ENCODE measurements at regions not wholly inside any gene's neighbourhood (a gene's known extent, or its start where the extent isn't known, plus 50 kb on each side); places are given as distances from the start of the nearest gene placed in this dataset.

GRCh38 chr11:13595166-13595565 lies 73.3 kb upstream of the FAR1 start:
- BruUV-seq (replicated peaks) = no TSS peak
- TF ChIP-seq EZH2phosphoT487 (IDR thresholded peaks at IDR 0.05; ENCODE audit: borderline replicate concordance, low read depth, low read length) = no peak
- TF ChIP-seq, protein P1, sequence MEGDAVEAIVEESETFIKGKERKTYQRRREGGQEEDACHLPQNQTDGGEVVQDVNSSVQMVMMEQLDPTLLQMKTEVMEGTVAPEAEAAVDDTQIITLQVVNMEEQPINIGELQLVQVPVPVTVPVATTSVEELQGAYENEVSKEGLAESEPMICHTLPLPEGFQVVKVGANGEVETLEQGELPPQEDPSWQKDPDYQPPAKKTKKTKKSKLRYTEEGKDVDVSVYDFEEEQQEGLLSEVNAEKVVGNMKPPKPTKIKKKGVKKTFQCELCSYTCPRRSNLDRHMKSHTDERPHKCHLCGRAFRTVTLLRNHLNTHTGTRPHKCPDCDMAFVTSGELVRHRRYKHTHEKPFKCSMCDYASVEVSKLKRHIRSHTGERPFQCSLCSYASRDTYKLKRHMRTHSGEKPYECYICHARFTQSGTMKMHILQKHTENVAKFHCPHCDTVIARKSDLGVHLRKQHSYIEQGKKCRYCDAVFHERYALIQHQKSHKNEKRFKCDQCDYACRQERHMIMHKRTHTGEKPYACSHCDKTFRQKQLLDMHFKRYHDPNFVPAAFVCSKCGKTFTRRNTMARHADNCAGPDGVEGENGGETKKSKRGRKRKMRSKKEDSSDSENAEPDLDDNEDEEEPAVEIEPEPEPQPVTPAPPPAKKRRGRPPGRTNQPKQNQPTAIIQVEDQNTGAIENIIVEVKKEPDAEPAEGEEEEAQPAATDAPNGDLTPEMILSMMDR (conservative IDR thresholded peaks at IDR 0.05; ENCODE audit: low read length) = no peak
- intact Hi-C loops (cut with micrococcal nuclease; ENCODE audit: unreplicated experiment) = no loop called here

GRCh38 chr11:13594044-13594443 lies 74.4 kb upstream of the FAR1 start:
- no peak overlapping the region for H3K4me2 ChIP-seq (ENCODE audit: low read length)
- H3K4me3 ChIP-seq (ENCODE audit: low read depth, low read length, poor library complexity, severe bottlenecking) = no peak overlapping the region
- H3K4me1 ChIP-seq (ENCODE audit: insufficient read depth, low read length, poor library complexity, severe bottlenecking) = no peaks in the 10 kb centered on the region
- no peaks in the 10 kb centered on the region for H3K9me2 ChIP-seq (ENCODE audit: insufficient read depth, low read length)
- ChIA-PET POLR2A (no interaction called here), CTCF (ENCODE audit: unreplicated experiment) (no interaction called here)
- no peaks in the 10 kb centered on the region for H3K79me2 ChIP-seq (ENCODE audit: insufficient read depth, low read depth, low read length)
- no TSS peak for BruUV-seq (replicated peaks)
- no peaks in the 10 kb centered on the region for H4K20me1 ChIP-seq (ENCODE audit: insufficient read depth, low read length)
- no peaks in the 10 kb centered on the region for H3K36me3 ChIP-seq (ENCODE audit: insufficient read depth, low read length)
- H2AFZ ChIP-seq (ENCODE audit: low read length) = no peak overlapping the region
- H3K27ac ChIP-seq (ENCODE audit: low read depth, low read length, poor library complexity, severe bottlenecking) = no peak overlapping the region
- H3K9me3 ChIP-seq (ENCODE audit: low read length) = no peaks in the 10 kb centered on the region
- intact Hi-C loops (cut with micrococcal nuclease; ENCODE audit: unreplicated experiment) = no loop called here
- TF ChIP-seq, protein P1 (conservative IDR thresholded peaks at IDR 0.05; ENCODE audit: low read length) = no peak
- TF ChIP-seq EZH2phosphoT487 (IDR thresholded peaks at IDR 0.05; ENCODE audit: borderline replicate concordance, low read depth, low read length) = no peak
- DNase-seq (ENCODE audit: low spot score) = no peak

More at GRCh38 chr11:13595166-13595565, 73.3 kb upstream of the FAR1 start:
- H3K9me3 ChIP-seq (ENCODE audit: low read length) = no peaks in the 10 kb centered on the region
- DNase-seq (ENCODE audit: low spot score) = no peak
- H3K27ac ChIP-seq (ENCODE audit: low read depth, low read length, poor library complexity, severe bottlenecking) = no peak overlapping the region
- no peaks in the 10 kb centered on the region for H3K36me3 ChIP-seq (ENCODE audit: insufficient read depth, low read length)
- no peaks in the 10 kb centered on the region for H3K79me2 ChIP-seq (ENCODE audit: insufficient read depth, low read depth, low read length)
- ChIA-PET CTCF (ENCODE audit: unreplicated experiment) (no interaction called here), POLR2A (no interaction called here)
- H3K4me3 ChIP-seq (ENCODE audit: low read depth, low read length, poor library complexity, severe bottlenecking) = no peak overlapping the region
- no peaks in the 10 kb centered on the region for H3K9me2 ChIP-seq (ENCODE audit: insufficient read depth, low read length)
- no peak overlapping the region for H2AFZ ChIP-seq (ENCODE audit: low read length)
- no peak overlapping the region for H3K4me2 ChIP-seq (ENCODE audit: low read length)
- no peaks in the 10 kb centered on the region for H4K20me1 ChIP-seq (ENCODE audit: insufficient read depth, low read length)
- no peaks in the 10 kb centered on the region for H3K4me1 ChIP-seq (ENCODE audit: insufficient read depth, low read length, poor library complexity, severe bottlenecking)

DNA sequence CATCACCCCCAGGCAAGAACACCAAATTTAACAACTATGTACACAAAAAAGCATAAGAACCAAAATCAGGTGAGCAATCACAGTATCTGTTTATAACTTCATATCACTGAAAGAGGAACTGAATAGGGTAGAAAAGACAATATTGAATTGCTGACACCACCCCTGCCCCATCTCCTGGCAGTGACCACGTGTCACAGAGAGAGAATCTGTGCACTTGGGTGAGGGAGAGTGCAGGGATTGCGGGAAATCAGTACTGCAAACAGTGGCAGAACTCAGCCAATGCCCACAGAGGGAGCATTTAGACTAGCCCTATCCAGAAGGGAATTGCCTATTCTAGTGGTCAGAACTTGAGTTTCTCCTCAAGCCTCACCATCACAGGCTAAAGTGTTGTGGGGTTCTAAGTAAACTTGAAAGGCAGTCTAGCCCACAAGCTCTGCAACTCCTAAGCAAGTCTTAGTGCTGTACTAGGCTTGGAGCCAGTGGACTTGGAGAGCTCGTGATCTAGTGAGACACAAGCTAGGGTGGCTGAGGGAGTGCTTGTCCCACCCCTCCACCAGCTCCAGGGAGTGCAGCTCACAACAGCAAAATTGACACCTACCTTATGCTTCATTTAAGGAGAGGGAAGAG lies 82.8 kb upstream of the PTH start:
- POLR2A ChIA-PET = no interaction called here
- CTCF ChIA-PET (ENCODE audit: unreplicated experiment) = no interaction called here

More for the DNA sequence above, 82.8 kb upstream of the PTH start:
- H3K4me2 ChIP-seq (ENCODE audit: low read length) = no peak overlapping the region
- no peaks in the 10 kb centered on the region for H3K4me1 ChIP-seq (ENCODE audit: insufficient read depth, low read length, poor library complexity, severe bottlenecking)
- no TSS peak for BruUV-seq (replicated peaks)
- no peaks in the 10 kb centered on the region for H3K9me3 ChIP-seq (ENCODE audit: low read length)
- no peak overlapping the region for H3K27ac ChIP-seq (ENCODE audit: low read depth, low read length, poor library complexity, severe bottlenecking)
- no peaks in the 10 kb centered on the region for H3K9me2 ChIP-seq (ENCODE audit: insufficient read depth, low read length)
- H3K79me2 ChIP-seq (ENCODE audit: insufficient read depth, low read depth, low read length) = no peaks in the 10 kb centered on the region
- no peak overlapping the region for H2AFZ ChIP-seq (ENCODE audit: low read length)
- intact Hi-C loops (cut with micrococcal nuclease; ENCODE audit: unreplicated experiment) = no loop called here
- TF ChIP-seq, protein P1 (conservative IDR thresholded peaks at IDR 0.05; ENCODE audit: low read length) = no peak
- no peak for TF ChIP-seq EZH2phosphoT487 (IDR thresholded peaks at IDR 0.05; ENCODE audit: borderline replicate concordance, low read depth, low read length)
- no peaks in the 10 kb centered on the region for H3K36me3 ChIP-seq (ENCODE audit: insufficient read depth, low read length)
- H3K4me3 ChIP-seq (ENCODE audit: low read depth, low read length, poor library complexity, severe bottlenecking) = no peak overlapping the region
- DNase-seq (ENCODE audit: low spot score) = no peak
- no peaks in the 10 kb centered on the region for H4K20me1 ChIP-seq (ENCODE audit: insufficient read depth, low read length)
